Ramos (cell line): ENCODE measurements at regions not wholly inside any gene's neighbourhood (a gene's known extent, or its start where the extent isn't known, plus 50 kb on each side); places are given as distances from the start of the nearest gene placed in this dataset.
"Not testable (repeated sequence)": the region's sequence is repeated elsewhere in the genome, so short reads cannot be mapped to it uniquely, and the experiment has no call there.

Experiments
- in situ Hi-C: fragments of 300-500 bp; cut with MboI; formaldehyde crosslinking; loops from one replicate; pipeline ENCODE4 v1.14.3; 2022; ENCODE audit warnings: low sequenced_read_pairs; ENCODE audit not compliant: unreplicated experiment

DNA sequence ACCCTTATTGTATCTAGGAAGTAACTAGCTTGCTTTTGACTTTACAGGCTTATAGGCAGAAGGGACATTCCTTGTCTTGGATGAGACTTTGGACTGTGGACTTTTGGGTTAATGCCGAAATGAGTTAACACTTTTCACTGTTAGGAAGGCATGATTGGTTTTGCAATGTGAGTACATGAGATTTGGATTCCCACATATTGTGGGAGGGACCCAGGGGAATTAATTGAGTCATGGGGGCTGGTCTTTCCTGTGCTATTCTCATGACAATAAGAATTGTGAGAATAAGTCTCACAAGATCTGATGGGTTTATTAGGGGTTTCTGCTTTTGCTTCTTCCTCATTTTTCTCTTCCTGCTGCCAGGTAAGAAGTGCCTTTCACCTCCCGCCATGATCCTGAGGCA is 417.5 kb downstream of the HINT1 start:
- in situ Hi-C loops: no loop called here

GRCh38 chr5:130746641-130747040 is 418.4 kb downstream of the HINT1 start:
- in situ Hi-C loops: not testable (repeated sequence)

DNA sequence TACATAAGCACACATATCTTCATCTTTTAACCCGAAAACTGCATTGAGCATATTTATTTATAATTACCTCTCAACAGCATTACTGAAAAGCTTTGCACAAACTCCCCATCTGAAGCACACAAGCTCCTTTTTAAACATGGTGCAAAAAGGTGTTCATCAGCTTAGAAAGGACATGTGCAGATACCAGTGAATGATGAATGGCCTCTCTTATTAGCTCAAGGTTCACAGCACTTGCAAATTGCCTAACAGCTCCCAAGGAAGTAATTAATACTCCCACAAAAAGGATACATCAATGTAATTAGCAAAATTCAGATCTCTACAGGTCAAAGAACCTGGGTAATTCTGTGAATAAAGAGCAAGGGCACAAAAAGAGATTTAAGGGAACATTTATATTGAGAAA is 422.0 kb downstream of the HINT1 start:
- in situ Hi-C loops: no loop called here

DNA sequence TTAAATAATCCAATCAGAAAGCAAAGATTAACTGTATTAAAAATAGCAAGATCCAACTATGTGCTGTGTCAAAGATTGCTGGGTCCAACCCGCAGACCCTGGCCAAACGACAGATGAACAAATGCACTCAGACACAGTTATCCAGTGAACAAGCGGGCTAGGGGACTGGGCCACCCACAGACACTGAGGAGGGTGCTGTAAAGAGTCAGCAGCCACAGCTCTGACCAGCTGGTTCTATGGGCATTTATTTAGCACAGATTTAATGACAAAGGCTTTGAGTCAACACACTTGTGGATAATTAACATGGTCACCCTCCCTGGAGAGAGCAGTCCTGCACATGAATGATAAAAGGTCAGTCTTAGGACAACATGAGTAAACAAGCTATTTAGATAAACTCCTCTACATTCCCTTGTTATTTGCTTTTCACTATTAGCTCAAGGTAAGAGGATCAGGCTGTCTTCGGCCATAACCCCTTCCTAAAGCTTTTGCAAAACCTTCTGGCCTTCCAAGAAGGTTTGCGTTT is 424.9 kb downstream of the HINT1 start:
- in situ Hi-C loops: no loop called here

GRCh38 chr5:130731839-130732238 is 433.2 kb downstream of the HINT1 start:
- in situ Hi-C loops: no loop called here

- in situ Hi-C loops: no loop called here
These were observed 435.5 kb downstream of the HINT1 start for GRCh38 chr5:130729541-130729940.

DNA sequence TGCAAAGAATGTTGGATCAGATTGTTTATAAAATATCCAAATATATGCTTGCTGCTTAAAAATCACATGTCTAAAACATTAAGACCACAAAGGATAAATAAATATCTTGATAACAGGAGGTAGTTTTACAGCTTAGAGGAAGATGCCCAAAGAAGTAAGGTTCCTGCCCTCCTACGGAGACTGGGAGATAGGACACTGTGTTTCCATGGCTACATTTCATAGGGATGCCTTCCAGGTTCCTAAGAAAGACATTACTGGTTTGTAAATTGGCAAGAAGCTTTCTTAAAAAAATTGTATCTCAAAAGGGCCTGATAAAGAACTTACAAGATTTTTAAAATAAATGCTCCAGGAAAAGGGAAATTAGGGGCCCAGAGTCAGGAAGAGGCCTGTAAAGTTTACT is 437.2 kb downstream of the HINT1 start:
- in situ Hi-C loops: no loop called here

DNA sequence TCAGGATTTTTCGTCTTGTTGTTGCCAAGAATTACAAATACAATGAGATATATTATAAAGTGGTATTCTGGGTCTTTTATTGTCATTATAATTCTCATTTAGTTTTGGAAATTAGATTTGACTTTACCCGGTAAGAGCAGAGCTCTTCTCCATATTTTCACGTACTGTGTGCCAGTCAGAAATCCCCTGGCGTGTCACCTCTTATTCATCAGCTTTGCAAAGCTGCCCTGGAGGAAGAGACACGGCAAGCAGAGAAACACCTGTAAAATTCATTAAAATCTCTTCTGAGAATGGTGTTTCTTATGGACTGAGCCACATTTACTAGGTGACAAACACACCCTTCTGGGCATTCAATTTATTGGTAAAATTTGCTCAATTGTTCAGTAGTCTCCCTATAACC is 440.4 kb downstream of the HINT1 start:
- in situ Hi-C loops: no loop called here

- in situ Hi-C loops: no loop called here
These were observed 444.7 kb downstream of the HINT1 start for GRCh38 chr5:130720355-130720754.

DNA sequence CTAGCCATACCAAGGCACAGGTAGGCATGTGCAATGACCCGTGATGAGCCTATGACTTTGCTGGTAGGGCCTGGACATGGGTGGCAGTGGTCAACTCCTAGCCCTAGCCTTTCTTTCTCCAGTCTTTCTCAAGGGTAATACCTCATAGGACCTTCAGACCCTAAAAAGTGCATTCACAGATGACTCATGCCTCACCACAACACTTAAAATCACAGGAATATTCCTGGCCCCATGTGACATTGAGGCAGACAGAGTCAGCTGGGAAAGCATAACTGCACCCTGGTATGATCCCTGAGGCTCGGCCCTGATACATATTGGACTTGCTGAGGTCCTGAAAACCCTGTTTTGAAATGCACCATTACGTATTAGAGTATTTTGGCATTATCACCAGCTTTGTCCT is 449.5 kb downstream of the HINT1 start:
- in situ Hi-C loops: no loop called here

DNA sequence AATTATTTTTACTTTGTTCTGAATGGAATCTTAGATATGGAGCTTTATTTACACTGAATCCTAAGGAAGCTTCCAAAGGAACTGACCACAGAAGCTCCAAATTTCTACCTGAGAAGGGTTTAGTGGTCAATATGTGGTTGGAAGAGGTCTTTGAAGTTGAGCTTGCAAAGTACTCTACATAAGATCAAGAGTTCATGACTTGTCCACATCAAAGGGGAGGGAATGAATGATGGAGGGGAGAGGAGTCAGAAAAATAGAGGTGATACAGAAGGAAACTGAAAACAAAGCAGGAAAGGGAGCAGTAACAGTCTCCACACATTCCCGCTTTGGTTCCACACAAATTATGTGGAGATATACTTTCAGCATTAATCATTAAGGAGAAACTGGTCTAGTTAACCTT is 450.9 kb downstream of the HINT1 start:
- in situ Hi-C loops: no loop called here

GRCh38 chr5:130712324-130712723 is 452.7 kb downstream of the HINT1 start:
- in situ Hi-C loops: no loop called here

DNA sequence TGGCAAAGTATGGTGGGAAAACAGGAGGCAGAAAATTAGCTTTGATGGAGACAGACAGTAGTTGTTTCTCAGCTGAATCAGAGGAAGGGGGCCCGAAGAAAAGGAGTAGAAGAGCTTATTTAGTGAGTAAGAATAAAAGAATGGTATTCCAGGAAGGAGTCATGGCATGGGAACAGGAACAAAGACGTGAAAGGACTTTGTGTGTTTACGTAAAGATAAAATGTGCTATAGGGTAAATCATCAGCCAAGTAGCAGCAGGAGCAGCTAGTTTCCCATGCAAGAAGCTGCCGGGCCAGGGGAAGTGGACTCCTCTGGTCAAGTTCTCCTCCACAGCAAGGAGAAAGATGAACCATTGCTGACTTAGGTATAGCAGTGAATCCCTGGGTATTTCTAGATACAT is 454.5 kb downstream of the HINT1 start:
- in situ Hi-C loops: no loop called here

DNA sequence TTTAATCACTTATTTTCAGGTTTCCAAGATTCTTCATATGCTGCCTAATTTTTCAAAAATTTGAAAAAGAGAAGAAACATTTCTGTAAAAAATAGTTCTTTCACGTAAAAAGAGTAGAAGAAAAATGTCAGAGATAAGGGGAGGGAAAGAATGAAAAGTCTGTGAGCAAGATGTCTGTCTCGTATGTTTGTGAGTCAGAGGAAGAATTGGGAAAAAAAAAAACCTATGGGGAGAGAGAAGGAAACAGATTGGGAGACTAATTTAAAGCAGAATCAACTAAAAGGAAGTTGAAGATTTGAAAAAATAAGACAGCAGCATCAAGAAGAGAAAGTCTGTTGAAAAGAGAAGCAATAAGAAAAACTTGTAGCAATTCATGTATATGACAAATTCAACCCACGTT is 456.3 kb downstream of the HINT1 start:
- in situ Hi-C loops: no loop called here

DNA sequence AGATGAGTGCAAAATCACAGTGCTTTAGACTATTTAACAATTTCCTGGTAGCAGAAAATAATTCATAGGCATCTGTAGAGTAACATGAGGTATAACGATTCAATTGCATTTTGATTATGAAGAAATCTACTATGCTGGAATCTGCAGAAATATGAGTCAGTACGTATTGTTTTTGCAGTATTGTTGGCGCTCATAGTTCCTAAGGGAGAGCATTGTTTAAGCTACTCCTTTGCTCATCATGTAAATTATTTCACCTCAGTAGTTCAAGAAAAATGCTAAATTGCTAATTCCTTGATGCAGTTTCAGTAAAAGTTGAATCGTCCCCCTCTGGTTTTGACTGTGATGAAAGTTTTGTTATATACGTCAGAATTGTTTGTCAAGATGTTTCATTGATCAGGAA is 458.4 kb downstream of the HINT1 start:
- in situ Hi-C loops: no loop called here

DNA sequence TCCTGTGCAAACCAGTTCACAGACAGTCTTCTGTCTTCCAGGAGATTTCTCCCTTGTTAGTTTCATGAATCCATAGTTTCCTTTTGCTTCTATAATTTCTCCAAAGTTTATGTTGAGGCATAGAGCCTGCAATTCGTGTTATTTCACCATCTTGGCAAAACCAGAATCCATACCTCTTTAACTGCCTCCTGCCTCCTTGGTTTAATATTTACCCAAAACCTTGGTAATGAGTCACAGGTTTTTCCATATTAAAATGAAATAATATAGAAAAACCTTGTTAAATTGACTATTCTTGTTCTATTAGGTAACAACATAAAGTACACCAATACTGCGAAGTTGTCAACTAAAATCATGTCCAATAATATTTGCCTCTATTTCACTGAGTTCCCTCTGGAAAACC is 459.7 kb downstream of the HINT1 start:
- in situ Hi-C loops: no loop called here

DNA sequence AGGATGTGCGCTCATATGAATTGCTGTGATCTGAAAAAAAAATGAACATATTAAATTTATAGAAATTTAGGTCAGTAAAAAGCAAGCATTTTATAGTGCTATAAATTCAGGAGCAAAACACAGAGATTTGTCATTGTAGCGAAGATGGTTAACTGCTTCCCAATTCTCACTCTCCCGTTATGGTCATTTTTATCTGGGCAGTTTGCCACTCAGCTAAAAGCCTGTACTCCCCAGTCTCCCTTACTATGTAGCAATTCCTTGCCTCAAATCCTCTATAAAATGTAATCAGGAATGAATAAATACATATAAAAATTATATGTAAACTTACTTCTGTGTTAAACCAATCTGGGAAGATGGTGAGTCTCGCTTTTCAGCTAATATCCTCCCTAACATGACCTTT is 471.5 kb downstream of the HINT1 start:
- in situ Hi-C loops: no loop called here

DNA sequence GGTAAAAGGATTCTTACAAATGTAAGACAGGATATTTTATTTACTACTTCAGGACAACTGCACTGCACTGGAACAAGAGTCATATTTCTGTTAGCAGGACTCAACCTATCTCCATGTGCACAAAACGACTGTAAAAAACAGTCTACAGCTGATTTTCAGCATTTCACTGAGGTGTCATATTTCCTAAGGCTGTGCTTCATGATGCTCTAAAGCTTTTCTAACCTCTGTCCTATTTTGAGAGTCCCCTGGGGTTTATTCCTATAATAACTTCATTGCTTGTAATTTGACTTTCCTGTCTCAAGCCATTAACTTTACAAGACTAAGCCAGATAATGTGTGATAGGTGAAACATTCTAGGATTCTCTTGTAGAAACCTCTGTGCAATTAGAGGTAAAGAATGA is 472.3 kb downstream of the HINT1 start:
- in situ Hi-C loops: no loop called here

DNA sequence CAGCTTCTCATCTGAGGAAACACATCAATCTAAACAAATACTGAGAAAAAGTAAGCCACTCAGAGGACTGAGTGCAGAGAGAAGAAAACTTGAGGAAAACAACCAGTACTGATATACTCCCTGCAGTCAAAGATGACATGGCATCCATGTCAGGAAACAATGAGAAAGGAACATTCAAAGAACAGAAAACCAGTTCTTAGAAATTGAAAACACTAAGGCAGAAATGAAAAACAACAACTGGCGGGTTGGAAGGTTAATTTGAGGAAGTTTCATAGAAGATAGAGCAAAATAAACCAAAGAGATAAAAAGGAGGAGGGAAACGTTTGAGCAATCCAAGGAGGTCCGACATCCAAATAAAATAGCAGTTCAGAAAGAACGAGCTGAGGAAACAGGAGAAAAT is 475.2 kb downstream of the HINT1 start:
- in situ Hi-C loops: no loop called here

DNA sequence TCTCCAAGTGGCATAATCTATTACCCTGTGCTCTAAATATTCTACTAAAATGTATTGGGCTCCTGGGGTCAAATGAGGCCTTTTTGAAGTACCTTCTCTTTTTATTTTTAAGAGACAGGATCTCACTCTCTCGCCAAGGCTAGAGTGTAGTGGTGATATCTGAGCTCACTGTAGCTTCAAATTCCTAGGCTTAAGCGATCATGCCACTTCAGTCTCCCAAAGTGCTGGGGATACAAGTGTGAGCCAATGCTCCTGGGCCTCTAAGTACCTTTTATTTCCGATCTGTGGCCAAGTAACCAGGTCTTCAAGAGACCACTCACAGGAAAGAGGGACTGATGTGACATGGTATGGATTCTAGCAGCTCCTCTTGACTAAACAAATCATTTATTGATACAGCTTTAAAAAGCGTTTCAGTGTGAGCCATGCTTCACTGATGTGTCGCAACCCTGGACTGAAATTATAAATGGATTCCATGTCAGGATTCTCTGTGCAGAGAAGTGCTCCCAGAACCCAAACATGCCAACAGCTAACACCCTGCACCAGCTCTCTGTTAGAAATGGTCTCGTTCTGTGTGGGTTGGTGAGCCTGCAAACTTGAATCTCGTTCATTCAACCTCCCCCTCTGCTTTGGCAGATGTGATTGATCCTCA is 477.8 kb downstream of the HINT1 start:
- in situ Hi-C loops: no loop called here

DNA sequence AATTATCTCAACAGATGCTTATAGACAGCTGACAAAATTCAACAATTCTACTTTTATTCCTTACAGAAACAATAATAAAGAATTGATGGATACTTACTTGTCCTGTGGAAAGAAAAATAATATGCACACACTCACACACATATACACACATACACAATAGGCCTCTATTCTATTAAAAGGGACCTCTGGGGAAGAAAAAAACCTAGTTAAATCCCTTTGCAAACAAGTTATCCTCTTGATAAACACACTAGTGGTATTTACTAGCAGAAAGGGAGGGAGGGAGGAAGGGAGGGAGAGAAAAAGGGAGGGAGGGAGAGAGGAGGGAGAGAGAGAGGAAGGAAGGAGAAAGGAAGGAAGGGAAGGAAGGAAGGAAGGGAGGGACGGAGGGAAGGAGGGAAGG is 486.4 kb downstream of the HINT1 start:
- in situ Hi-C loops: no loop called here

DNA sequence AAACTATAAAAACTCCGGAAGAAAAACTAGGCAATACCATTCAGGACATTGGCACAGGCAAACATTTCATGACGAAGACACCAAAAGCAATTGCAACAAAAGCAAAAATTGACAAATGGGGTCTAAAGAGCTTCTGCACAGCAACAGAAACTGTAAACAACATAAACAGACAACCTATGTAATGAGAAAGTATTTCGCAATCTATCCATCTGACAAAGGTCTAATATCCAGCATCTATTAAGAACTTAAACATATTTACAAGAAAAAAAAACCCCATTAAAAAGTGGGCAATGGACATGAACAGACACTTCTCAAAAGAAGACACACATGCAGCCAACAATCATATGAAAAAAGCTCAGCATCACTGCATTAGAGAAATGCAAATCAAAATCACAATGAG is 498.6 kb downstream of the HINT1 start:
- in situ Hi-C loops: no loop called here

- in situ Hi-C loops: no loop called here
These were observed 512.9 kb downstream of the HINT1 start for GRCh38 chr5:130652176-130652575.
